GM21528 (cell line): ENCODE measurements at regions not wholly inside any gene's neighbourhood (a gene's known extent, or its start where the extent isn't known, plus 50 kb on each side); places are given as distances from the start of the nearest gene placed in this dataset.

ENCODE experiments used
- ATAC-seq: cut with Tn5 transposase; IDR thresholded peaks from one replicate; pipeline ENCODE4 v1.9.1; 2021; ENCODE audit warnings: mild to moderate bottlenecking, moderate library complexity; ENCODE audit not compliant: unreplicated experiment, low FRiP score

- no peak for ATAC-seq
These were observed 157.6 kb upstream of the TMTC2 start for GRCh38 chr12:82529101-82529500.

GRCh38 chr12:82529954-82530353 lies 156.8 kb upstream of the TMTC2 start:
- no peak for ATAC-seq

- no peak for ATAC-seq
These were observed 156.3 kb upstream of the TMTC2 start for GRCh38 chr12:82530394-82530793.

- ATAC-seq = no peak
These were observed 153.4 kb upstream of the TMTC2 start for GRCh38 chr12:82533341-82533740.

- no peak for ATAC-seq
These were observed 149.3 kb upstream of the TMTC2 start for GRCh38 chr12:82537436-82537835.

GRCh38 chr12:82554529-82554928 lies 132.2 kb upstream of the TMTC2 start:
- no peak for ATAC-seq

GRCh38 chr12:82555699-82556098 lies 131.0 kb upstream of the TMTC2 start:
- no peak for ATAC-seq

- ATAC-seq = no peak
These were observed 120.7 kb upstream of the TMTC2 start for GRCh38 chr12:82565966-82566365.

GRCh38 chr12:82567688-82568087 lies 119.0 kb upstream of the TMTC2 start:
- ATAC-seq = no peak

- ATAC-seq = no peak
These were observed 112.5 kb upstream of the TMTC2 start for GRCh38 chr12:82574191-82574590.

GRCh38 chr12:82578725-82579124 lies 108.0 kb upstream of the TMTC2 start:
- ATAC-seq = no peak

- no peak for ATAC-seq
These were observed 103.0 kb upstream of the TMTC2 start for GRCh38 chr12:82583756-82584155.

- ATAC-seq = peak; percentile 54
These were observed 93.6 kb upstream of the TMTC2 start for GRCh38 chr12:82593143-82593542.

GRCh38 chr12:82593901-82594396 lies 92.8 kb upstream of the TMTC2 start:
- peak; percentile 96 for ATAC-seq

- ATAC-seq = no peak
These were observed 90.8 kb upstream of the TMTC2 start for GRCh38 chr12:82595941-82596340.

- no peak for ATAC-seq
These were observed 90.2 kb upstream of the TMTC2 start for GRCh38 chr12:82596483-82596882.

- ATAC-seq = no peak
These were observed 86.3 kb upstream of the TMTC2 start for GRCh38 chr12:82600379-82600778.

GRCh38 chr12:82603647-82604046 lies 83.1 kb upstream of the TMTC2 start:
- peak; percentile 41 for ATAC-seq

GRCh38 chr12:82605115-82605514 lies 81.6 kb upstream of the TMTC2 start:
- no peak for ATAC-seq

GRCh38 chr12:82608706-82609105 lies 78.0 kb upstream of the TMTC2 start:
- ATAC-seq = no peak

GRCh38 chr12:82609234-82609914 lies 77.3 kb upstream of the TMTC2 start:
- ATAC-seq = no peak

GRCh38 chr12:82619644-82620043 lies 67.1 kb upstream of the TMTC2 start:
- ATAC-seq = no peak

- ATAC-seq = no peak
These were observed 65.8 kb upstream of the TMTC2 start for GRCh38 chr12:82620917-82621316.
